Osteoblast (primary cell): ENCODE measurements at regions not wholly inside any gene's neighbourhood (a gene's known extent, or its start where the extent isn't known, plus 50 kb on each side); places are given as distances from the start of the nearest gene placed in this dataset.

Experiments
- DNase-seq: peaks from one replicate; pipeline ENCODE4 v3.0.0; 2011; ENCODE audit warnings: low spot score, mixed read lengths; ENCODE audit not compliant: insufficient read length; ENCODE audit errors: missing footprints
- H2AFZ ChIP-seq: 2 replicates; pipeline ENCODE4 v1.6.0; 2011; ENCODE audit warnings: mild to moderate bottlenecking, low read length
- H3K27ac ChIP-seq: 2 replicates; pipeline ENCODE4 v1.5.1; 2011; ENCODE audit warnings: mild to moderate bottlenecking, low read depth, low read length, moderate library complexity
- H3K27me3 ChIP-seq: 2 replicates; pipeline ENCODE4 v1.6.0; 2012; ENCODE audit warnings: mild to moderate bottlenecking, control low read depth, inconsistent platforms, low read length, moderate library complexity; ENCODE audit not compliant: insufficient read depth
- H3K36me3 ChIP-seq: 2 replicates; pipeline ENCODE4 v1.5.1; 2011; ENCODE audit warnings: mild to moderate bottlenecking, low read length, control low read depth, moderate library complexity; ENCODE audit not compliant: insufficient read depth
- H3K4me1 ChIP-seq: 2 replicates; pipeline ENCODE4 v1.5.1; 2011; ENCODE audit warnings: mild to moderate bottlenecking, low read length, control low read depth, moderate library complexity; ENCODE audit not compliant: insufficient read depth
- H3K4me2 ChIP-seq: 2 replicates; pipeline ENCODE4 v1.6.0; 2011; ENCODE audit warnings: mild to moderate bottlenecking, low read length; ENCODE audit not compliant: insufficient read depth
- H3K4me3 ChIP-seq: fragments of 200-600 bp; sonication (generic); 3 replicates; pipeline ENCODE4 v1.5.1; 2012; ENCODE audit warnings: mild to moderate bottlenecking, low read length, inconsistent platforms; ENCODE audit not compliant: insufficient read depth
- H3K79me2 ChIP-seq: 2 replicates; pipeline ENCODE4 v1.6.0; 2012; ENCODE audit warnings: mild to moderate bottlenecking, low read length, control low read depth, inconsistent platforms; ENCODE audit not compliant: insufficient read depth
- H3K9me3 ChIP-seq: 2 replicates; pipeline ENCODE4 v1.5.1; 2011; ENCODE audit warnings: low read depth, low read length, control low read depth
- H4K20me1 ChIP-seq: 2 replicates; pipeline ENCODE4 v1.6.0; 2012; ENCODE audit warnings: mild to moderate bottlenecking, low read length, control low read depth; ENCODE audit not compliant: insufficient read depth
- CTCF ChIP-seq: IDR thresholded peaks from 2 replicates; pipeline ENCODE4 v1.5.1; 2011; ENCODE audit warnings: mild to moderate bottlenecking, low read depth, low read length, moderate library complexity; ENCODE audit errors: extremely low read depth

GRCh38 chr4:186471441-186471840 lies 83.9 kb downstream of the MTNR1A start:
- H3K79me2 ChIP-seq = no peaks in the 10 kb centered on the region
- H3K27me3 ChIP-seq = no peaks in the 10 kb centered on the region
- no peak for DNase-seq
- no peaks in the 10 kb centered on the region for H4K20me1 ChIP-seq
- H3K4me2 ChIP-seq = no peak overlapping the region
- no peak overlapping the region for H3K27ac ChIP-seq
- H2AFZ ChIP-seq = no peak overlapping the region
- no peak for TF ChIP-seq CTCF
- no peaks in the 10 kb centered on the region for H3K9me3 ChIP-seq
- H3K36me3 ChIP-seq = no peaks in the 10 kb centered on the region
- H3K4me3 ChIP-seq = no peak overlapping the region
- no peaks in the 10 kb centered on the region for H3K4me1 ChIP-seq

GRCh38 chr4:186458050-186458449 lies 97.3 kb downstream of the MTNR1A start:
- Histone ChIP-seq H3K79me2 (no peaks in the 10 kb centered on the region), H3K4me1 (no peaks in the 10 kb centered on the region), H3K4me2 (no peak overlapping the region), H3K9me3 (no peaks in the 10 kb centered on the region), H4K20me1 (no peaks in the 10 kb centered on the region), H3K36me3 (no peaks in the 10 kb centered on the region), H2AFZ (no peak overlapping the region), H3K4me3 (no peak overlapping the region), H3K27ac (no peak overlapping the region), H3K27me3 (no peaks in the 10 kb centered on the region)
- DNase-seq = no peak
- no peak for TF ChIP-seq CTCF

- H3K27ac ChIP-seq = no peak overlapping the region
- H3K4me2 ChIP-seq = no peak overlapping the region
- no peak overlapping the region for H3K4me3 ChIP-seq
- H2AFZ ChIP-seq = no peak overlapping the region
- no peaks in the 10 kb centered on the region for H3K4me1 ChIP-seq
- no peaks in the 10 kb centered on the region for H4K20me1 ChIP-seq
- no peak for TF ChIP-seq CTCF
- no peaks in the 10 kb centered on the region for H3K36me3 ChIP-seq
- DNase-seq = no peak
- H3K79me2 ChIP-seq = no peaks in the 10 kb centered on the region
- H3K9me3 ChIP-seq = peaks cover 1% of the 10 kb centered on the region
- no peaks in the 10 kb centered on the region for H3K27me3 ChIP-seq
These were observed 103.4 kb downstream of the MTNR1A start for GRCh38 chr4:186451982-186452381.

GRCh38 chr4:186449954-186450353 lies 105.4 kb downstream of the MTNR1A start:
- H3K27me3 ChIP-seq = no peaks in the 10 kb centered on the region
- TF ChIP-seq CTCF = no peak
- H3K4me2 ChIP-seq = no peak overlapping the region

More at GRCh38 chr4:186449954-186450353, 105.4 kb downstream of the MTNR1A start:
- H3K4me1 ChIP-seq = no peaks in the 10 kb centered on the region
- peaks cover 1% of the 10 kb centered on the region for H3K9me3 ChIP-seq
- H3K36me3 ChIP-seq = no peaks in the 10 kb centered on the region
- no peaks in the 10 kb centered on the region for H3K79me2 ChIP-seq
- H4K20me1 ChIP-seq = no peaks in the 10 kb centered on the region
- H2AFZ ChIP-seq = no peak overlapping the region
- H3K27ac ChIP-seq = no peak overlapping the region
- DNase-seq = no peak
- H3K4me3 ChIP-seq = no peak overlapping the region
